Mammary epithelial cell (primary cell): ENCODE measurements at regions not wholly inside any gene's neighbourhood (a gene's known extent, or its start where the extent isn't known, plus 50 kb on each side); places are given as distances from the start of the nearest gene placed in this dataset.

Source experiments
- EZH2 ChIP-seq: IDR thresholded peaks from 2 replicates; pipeline ENCODE4 v1.6.1; 2012; ENCODE audit warnings: low read length, inconsistent platforms, borderline replicate concordance
- TF ChIP-seq, protein P1 (sequence below), 2 donors: IDR thresholded peaks in 1 of 2; conservative IDR thresholded peaks in 1 of 2; 2 replicates each; pipeline ENCODE4 v1.5.1; 2011 to 2012; ENCODE audit warnings: inconsistent platforms in 2 of 2, low read length in 2 of 2, mild to moderate bottlenecking in 2 of 2, control low read depth in 1 of 2, low read depth in 1 of 2; ENCODE audit not compliant: insufficient read depth in 1 of 2; ENCODE audit errors: extremely low read depth in 1 of 2

DNA sequence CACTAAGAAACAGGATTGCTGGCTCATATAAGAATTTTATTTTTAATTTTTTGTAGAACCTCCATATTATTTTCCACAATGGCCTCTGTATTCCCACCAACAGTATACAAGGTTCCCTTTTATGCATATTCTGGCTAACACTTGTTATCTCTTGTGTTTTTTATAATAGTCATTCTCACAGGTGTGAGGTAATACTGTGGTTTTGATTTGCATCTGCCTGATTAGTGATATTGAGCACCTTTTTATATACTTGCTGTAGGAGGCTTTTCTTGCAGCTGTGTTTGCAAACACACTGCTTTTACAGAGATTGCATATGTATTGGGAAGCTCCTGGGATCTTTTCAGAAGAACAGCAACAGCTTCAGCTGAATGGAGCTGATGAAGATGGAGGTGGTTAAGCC lies 164.8 kb downstream of the DEPDC1B start:
- TF ChIP-seq, protein P1, sequence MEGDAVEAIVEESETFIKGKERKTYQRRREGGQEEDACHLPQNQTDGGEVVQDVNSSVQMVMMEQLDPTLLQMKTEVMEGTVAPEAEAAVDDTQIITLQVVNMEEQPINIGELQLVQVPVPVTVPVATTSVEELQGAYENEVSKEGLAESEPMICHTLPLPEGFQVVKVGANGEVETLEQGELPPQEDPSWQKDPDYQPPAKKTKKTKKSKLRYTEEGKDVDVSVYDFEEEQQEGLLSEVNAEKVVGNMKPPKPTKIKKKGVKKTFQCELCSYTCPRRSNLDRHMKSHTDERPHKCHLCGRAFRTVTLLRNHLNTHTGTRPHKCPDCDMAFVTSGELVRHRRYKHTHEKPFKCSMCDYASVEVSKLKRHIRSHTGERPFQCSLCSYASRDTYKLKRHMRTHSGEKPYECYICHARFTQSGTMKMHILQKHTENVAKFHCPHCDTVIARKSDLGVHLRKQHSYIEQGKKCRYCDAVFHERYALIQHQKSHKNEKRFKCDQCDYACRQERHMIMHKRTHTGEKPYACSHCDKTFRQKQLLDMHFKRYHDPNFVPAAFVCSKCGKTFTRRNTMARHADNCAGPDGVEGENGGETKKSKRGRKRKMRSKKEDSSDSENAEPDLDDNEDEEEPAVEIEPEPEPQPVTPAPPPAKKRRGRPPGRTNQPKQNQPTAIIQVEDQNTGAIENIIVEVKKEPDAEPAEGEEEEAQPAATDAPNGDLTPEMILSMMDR (conservative IDR thresholded peaks at IDR 0.05 in 1 of 2, IDR thresholded peaks at IDR 0.05 in 1 of 2; ENCODE audit: extremely low read depth in 1 of 2, insufficient read depth in 1 of 2, low read depth in 1 of 2, low read length in 2 of 2) = no peak
- TF ChIP-seq EZH2 = no peak
